Endothelial cell (in vitro differentiated cells): ENCODE measurements at regions not wholly inside any gene's neighbourhood (a gene's known extent, or its start where the extent isn't known, plus 50 kb on each side); places are given as distances from the start of the nearest gene placed in this dataset.

Source experiments
- DNase-seq: peaks from one replicate; pipeline ENCODE4 v3.0.0; 2021; ENCODE audit warnings: low spot score
- H3K27ac Mint-ChIP-seq: one replicate; pipeline ENCODE4 v1.8.0; 2021; ENCODE audit warnings: mixed read lengths, inconsistent platforms; ENCODE audit not compliant: unreplicated experiment
- H3K27me3 Mint-ChIP-seq: one replicate; pipeline ENCODE4 v1.8.0; 2021; ENCODE audit warnings: mild to moderate bottlenecking, moderate library complexity, mixed read lengths, inconsistent platforms; ENCODE audit not compliant: unreplicated experiment
- H3K36me3 Mint-ChIP-seq: one replicate; pipeline ENCODE4 v1.8.0; 2021; ENCODE audit warnings: mild to moderate bottlenecking, low read depth, mixed read lengths, inconsistent platforms; ENCODE audit not compliant: unreplicated experiment
- H3K4me1 Mint-ChIP-seq: one replicate; pipeline ENCODE4 v1.8.0; 2021; ENCODE audit warnings: mild to moderate bottlenecking, mixed read lengths, inconsistent platforms; ENCODE audit not compliant: unreplicated experiment
- H3K4me3 Mint-ChIP-seq: one replicate; pipeline ENCODE4 v1.8.0; 2021; ENCODE audit warnings: mild to moderate bottlenecking, mixed read lengths, inconsistent platforms; ENCODE audit not compliant: unreplicated experiment
- H3K9me3 Mint-ChIP-seq: one replicate; pipeline ENCODE4 v1.8.0; 2021; ENCODE audit warnings: mixed read lengths, inconsistent platforms; ENCODE audit not compliant: unreplicated experiment
- TF ChIP-seq, protein P1 (sequence below): fragments of 200-600 bp; sonication (generic); IDR thresholded peaks from one replicate; pipeline ENCODE4 v1.5.0; 2021; ENCODE audit warnings: antibody characterized with exemption; ENCODE audit not compliant: unreplicated experiment

DNA sequence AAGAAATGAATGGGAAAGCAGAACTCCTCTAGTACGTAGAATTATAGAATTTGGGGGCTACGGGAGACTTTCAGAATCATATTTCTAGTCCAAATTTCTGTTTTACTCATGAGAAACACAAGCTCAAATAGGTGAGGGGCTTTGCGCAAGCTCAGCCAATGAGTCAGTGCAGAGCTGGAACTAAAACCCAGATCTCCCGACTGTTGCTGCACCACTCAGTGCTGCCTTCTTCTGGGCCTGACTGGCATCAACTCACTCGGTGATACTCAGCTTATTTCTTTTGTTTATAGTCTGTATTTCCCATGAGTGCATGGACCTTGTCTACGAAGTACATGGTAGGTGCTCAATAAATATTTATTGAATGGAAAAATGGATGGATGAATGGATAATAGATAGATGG lies 280.2 kb downstream of the CDK5RAP2 start:
- H3K27me3 Mint-ChIP-seq: no peaks in the 10 kb centered on the region
- DNase-seq: no peak
- H3K36me3 Mint-ChIP-seq: no peaks in the 10 kb centered on the region
- H3K4me3 Mint-ChIP-seq: no peak overlapping the region
- no peaks in the 10 kb centered on the region for H3K9me3 Mint-ChIP-seq
- no peak overlapping the region for H3K27ac Mint-ChIP-seq
- no peaks in the 10 kb centered on the region for H3K4me1 Mint-ChIP-seq
- TF ChIP-seq, protein P1, sequence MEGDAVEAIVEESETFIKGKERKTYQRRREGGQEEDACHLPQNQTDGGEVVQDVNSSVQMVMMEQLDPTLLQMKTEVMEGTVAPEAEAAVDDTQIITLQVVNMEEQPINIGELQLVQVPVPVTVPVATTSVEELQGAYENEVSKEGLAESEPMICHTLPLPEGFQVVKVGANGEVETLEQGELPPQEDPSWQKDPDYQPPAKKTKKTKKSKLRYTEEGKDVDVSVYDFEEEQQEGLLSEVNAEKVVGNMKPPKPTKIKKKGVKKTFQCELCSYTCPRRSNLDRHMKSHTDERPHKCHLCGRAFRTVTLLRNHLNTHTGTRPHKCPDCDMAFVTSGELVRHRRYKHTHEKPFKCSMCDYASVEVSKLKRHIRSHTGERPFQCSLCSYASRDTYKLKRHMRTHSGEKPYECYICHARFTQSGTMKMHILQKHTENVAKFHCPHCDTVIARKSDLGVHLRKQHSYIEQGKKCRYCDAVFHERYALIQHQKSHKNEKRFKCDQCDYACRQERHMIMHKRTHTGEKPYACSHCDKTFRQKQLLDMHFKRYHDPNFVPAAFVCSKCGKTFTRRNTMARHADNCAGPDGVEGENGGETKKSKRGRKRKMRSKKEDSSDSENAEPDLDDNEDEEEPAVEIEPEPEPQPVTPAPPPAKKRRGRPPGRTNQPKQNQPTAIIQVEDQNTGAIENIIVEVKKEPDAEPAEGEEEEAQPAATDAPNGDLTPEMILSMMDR: no peak

DNA sequence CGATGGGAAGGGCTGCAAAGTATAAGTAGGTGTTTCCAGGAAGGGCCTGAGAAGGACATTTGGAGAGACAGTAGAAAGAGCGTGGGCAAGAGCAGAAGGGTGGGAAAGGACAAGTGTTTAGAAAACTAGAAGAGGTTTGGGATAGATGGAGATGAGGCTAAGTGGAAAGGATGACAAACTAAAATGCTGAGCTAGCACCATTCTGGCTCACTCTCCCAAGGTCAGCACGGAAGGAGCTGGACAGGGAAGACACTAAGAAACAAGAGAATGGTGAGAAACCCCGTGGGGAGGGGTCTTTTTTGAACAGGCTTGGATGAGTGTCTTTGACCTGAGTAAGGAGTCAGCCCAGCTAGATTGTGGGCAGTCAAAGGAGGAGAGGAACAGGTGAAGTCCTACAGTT lies 286.0 kb downstream of the CDK5RAP2 start:
- H3K9me3 Mint-ChIP-seq: no peaks in the 10 kb centered on the region
- H3K27ac Mint-ChIP-seq: no peak overlapping the region
- no peaks in the 10 kb centered on the region for H3K4me1 Mint-ChIP-seq
- no peak for DNase-seq
- no peak overlapping the region for H3K4me3 Mint-ChIP-seq
- TF ChIP-seq, protein P1: no peak
- H3K36me3 Mint-ChIP-seq: no peaks in the 10 kb centered on the region
- no peaks in the 10 kb centered on the region for H3K27me3 Mint-ChIP-seq

DNA sequence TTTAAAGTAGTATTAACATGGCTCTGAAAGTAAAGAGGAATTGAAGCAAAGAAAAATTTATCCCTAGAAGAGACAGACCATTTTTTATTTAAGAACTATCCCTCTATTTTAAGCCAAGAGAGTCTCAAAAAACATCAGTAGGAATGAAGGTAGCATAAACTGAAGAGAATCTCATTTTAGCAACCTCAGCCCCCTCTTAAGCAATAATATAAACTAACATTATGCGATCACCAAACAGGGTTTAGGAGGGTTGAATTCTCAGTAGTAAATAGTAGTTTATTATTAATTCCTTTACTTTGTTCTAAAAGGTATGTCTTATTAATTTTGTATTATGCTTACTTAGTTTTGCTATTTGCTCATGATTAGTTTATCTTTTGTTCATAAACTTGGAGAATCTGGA lies 287.4 kb downstream of the CDK5RAP2 start:
- DNase-seq: no peak
- Mint-ChIP-seq H3K4me1 (no peaks in the 10 kb centered on the region), H3K27ac (no peak overlapping the region), H3K9me3 (no peaks in the 10 kb centered on the region), H3K36me3 (no peaks in the 10 kb centered on the region), H3K27me3 (no peaks in the 10 kb centered on the region), H3K4me3 (no peak overlapping the region)
- TF ChIP-seq, protein P1: no peak

DNA sequence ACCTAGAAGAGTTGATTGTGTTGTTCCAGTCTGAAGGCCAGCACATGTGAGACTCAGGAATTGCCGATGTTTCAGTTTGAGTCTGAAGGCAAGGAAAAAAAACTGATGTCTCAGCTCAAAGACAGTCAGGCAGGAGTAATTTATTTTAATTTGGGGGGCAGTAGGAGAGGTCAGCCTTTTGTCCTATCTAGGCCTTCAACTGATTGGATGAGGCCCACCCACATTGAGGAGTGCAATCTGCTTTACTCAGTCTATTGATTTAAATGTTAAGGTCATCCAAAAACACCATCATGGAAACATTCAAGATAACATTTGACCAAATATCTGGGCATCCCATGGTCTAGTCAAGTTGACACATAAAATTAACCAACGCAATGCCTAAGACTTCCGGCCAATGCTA lies 288.9 kb downstream of the CDK5RAP2 start:
- no peaks in the 10 kb centered on the region for H3K36me3 Mint-ChIP-seq
- no peak overlapping the region for H3K27ac Mint-ChIP-seq
- H3K27me3 Mint-ChIP-seq: no peaks in the 10 kb centered on the region
- TF ChIP-seq, protein P1: no peak
- no peaks in the 10 kb centered on the region for H3K4me1 Mint-ChIP-seq
- no peak overlapping the region for H3K4me3 Mint-ChIP-seq
- H3K9me3 Mint-ChIP-seq: no peaks in the 10 kb centered on the region
- no peak for DNase-seq

GRCh38 chr9:120289990-120290975 lies 289.7 kb downstream of the CDK5RAP2 start:
- Mint-ChIP-seq H3K4me3 (no peak overlapping the region), H3K27ac (no peak overlapping the region), H3K27me3 (no peaks in the 10 kb centered on the region), H3K4me1 (no peaks in the 10 kb centered on the region), H3K36me3 (no peaks in the 10 kb centered on the region), H3K9me3 (no peaks in the 10 kb centered on the region)
- TF ChIP-seq, protein P1: no peak
- DNase-seq: no peak
